Keratinocyte (primary cell): ENCODE measurements at regions not wholly inside any gene's neighbourhood (a gene's known extent, or its start where the extent isn't known, plus 50 kb on each side); places are given as distances from the start of the nearest gene placed in this dataset.

Source experiments
- CTCF ChIP-seq, 3 experiments: IDR thresholded peaks in 1 of 3; conservative IDR thresholded peaks in 1 of 3; optimal IDR thresholded peaks in 1 of 3; 2 replicates in 2 of 3; 3 replicates in 1 of 3; pipeline versions ENCODE3 to v1.5.1; 2011; ENCODE audit warnings: low read length in 3 of 3, mild to moderate bottlenecking in 3 of 3, moderate library complexity in 2 of 3, control low read depth in 1 of 3, inconsistent platforms in 1 of 3; ENCODE audit not compliant: insufficient read depth in 2 of 3; ENCODE audit errors: extremely low read depth in 1 of 3
- EZH2 ChIP-seq: IDR thresholded peaks from one replicate; pipeline ENCODE4 v1.6.1; 2012; ENCODE audit warnings: inconsistent platforms, mild to moderate bottlenecking, low read length, moderate library complexity

- TF ChIP-seq CTCF (optimal IDR thresholded peaks at IDR 0.05 in 1 of 3, IDR thresholded peaks at IDR 0.05 in 1 of 3, conservative IDR thresholded peaks at IDR 0.05 in 1 of 3; ENCODE audit: extremely low read depth in 1 of 3, insufficient read depth in 2 of 3, low read length in 3 of 3) (no peak), EZH2 (no peak)
Observed at GRCh38 chr6:19153981-19154295, 683.2 kb upstream of the ID4 start.
